ENCODE measurements at regions not wholly inside any gene's neighbourhood (a gene's known extent, or its start where the extent isn't known, plus 50 kb on each side); places are given as distances from the start of the nearest gene placed in this dataset.

GRCh38 chr6:113326781-113327180 lies 530.4 kb upstream of the MARCKS start:
- no peak for DNase-seq

- DNase-seq = no peak
Observed at GRCh38 chr6:113328886-113329381, 528.2 kb upstream of the MARCKS start.

GRCh38 chr6:113329942-113330635 lies 527.1 kb upstream of the MARCKS start:
- DNase-seq = no peak

DNA sequence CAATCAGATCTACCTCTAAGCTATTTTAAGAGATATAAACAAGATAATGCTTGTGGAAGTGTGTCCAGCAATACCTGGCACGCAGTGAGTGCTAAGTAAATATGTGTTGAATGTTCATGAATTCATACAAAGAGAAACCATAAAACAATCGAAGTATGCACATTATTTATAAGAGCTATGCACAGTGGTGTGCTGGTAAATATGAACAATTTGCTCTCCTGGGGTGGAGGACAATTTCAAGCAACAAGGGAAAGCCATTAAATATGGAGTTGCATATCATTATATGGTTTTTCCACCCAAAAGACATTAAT lies 526.6 kb upstream of the MARCKS start:
- no peak for DNase-seq

DNA sequence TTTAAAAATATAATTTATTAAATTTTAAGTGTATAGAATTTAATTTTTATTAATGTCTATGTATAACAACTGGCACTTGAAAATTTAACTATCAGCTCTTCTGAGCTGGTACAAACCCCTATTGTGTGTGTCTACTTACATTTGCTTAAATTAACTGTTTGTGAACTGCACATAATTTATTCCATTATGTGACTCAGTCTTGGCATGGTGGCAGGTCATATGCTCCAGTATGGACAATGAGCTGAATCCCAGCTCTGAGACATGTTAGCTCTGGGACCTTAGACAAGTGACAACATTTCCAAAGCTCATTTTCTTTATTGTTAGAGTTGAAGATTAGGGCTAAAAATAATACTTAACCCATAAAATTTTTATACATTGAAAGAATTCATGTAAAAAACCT lies 526.1 kb upstream of the MARCKS start:
- DNase-seq = no peak

DNA sequence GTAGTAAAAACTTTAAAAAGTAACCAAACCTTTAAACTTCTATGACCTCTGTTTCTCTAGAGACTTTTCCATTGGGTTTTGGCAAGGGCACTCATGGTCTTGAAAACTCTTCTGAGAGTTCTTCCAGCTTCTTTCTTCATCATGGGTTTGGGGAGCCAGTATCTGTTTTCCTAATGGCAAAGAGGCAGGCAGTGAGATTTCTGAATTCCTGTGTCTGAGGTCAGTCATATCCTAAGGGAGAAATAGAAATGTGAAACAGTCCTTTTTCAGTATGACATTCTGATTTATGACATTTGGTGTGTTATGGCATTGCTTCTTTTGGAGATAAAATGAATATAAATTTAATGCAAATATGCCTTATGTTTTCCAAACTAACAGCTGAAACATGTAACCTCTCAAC lies 518.5 kb upstream of the MARCKS start:
- DNase-seq = no peak

- no peak for DNase-seq
Observed at GRCh38 chr6:113339209-113339608, 517.9 kb upstream of the MARCKS start.

DNA sequence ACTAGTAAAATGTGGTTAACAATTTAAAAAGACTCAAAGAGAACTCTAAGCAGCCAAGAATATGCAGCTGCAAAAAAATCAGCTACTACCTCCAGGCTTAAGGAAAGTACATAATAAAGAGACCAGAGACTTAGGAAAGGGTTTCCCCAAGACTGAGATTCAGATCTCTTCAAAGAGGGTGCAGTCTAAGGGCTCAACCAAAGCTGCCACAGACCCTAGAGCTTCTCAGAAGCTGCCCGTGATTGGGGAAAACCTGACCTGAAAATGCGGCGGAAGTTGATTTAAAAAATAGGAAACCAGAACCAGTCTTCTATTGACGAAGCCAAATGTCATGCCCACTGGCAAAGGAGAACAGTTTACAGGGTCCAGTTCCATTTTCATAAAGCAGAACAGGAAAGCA lies 516.8 kb upstream of the MARCKS start:
- no peak for DNase-seq

DNA sequence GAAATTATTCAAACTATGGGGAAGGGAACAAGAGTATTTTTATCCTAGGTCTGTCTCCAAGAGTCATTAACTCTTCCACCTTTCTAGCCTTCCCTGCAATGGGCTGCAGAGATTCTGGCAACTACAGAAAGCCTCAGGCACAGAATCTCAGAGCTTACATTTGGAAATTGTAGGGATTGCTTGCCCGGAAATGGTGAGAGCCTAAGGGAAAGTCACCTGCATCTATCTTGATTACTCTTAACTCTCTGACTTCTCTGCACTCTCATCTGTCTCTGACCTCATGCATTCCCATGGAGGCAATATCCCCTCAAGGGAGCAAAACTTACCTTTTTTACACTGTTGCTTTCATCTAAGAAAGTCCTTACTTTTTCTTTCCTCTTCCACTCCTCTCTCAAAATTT lies 513.2 kb upstream of the MARCKS start:
- no peak for DNase-seq

- no peak for DNase-seq
Observed at GRCh38 chr6:113344969-113345368, 512.2 kb upstream of the MARCKS start.

GRCh38 chr6:113347436-113347835 lies 509.7 kb upstream of the MARCKS start:
- no peak for DNase-seq

DNA sequence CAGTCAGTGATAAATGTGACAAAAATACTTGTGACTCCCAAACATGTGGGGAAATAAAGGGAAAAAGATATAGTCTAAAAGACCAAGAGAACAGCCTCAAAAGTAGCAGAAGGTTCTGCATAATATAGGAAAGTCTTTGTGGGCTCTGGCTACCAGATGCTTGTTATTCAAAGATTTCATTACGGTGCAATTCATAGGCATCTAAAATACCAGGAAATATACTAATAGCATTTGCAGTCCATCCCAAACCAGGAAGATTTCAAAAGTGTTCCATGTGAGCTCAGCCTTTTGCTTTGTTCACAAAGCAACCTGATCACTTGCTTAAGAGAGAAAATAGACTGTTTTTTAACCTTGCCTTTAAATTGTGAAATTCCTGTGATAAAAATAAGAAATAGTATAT lies 506.7 kb upstream of the MARCKS start:
- no peak for DNase-seq

DNA sequence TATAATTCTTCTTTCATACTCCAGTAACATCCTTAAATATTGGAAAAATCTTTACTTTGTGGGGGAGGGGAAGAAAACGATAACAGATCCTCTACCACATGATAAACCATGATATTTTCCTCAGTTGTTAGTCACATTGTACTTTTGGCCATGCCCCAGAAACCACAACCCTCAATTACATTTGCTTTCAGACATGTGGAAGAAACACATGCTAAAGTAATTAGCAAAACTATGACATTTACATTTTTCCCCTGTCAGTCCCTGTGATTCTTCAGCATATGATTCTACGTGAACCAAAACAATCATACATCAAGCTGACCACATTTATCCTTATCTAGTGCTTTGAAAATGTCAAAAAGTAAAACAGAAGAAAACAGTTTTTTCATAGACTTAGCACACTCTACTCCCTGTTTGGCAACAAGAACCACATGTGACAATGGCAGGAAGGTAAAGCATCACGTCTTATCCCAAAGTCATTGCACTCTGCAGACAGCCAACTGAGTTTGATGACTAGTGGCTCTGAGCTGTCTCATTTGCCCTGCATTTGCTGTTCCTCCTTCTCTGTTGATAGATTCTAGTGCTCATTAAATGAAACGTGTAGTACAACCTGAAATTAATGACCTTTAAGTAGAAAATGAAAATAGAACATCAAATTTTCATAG lies 505.8 kb upstream of the MARCKS start:
- DNase-seq = no peak

DNA sequence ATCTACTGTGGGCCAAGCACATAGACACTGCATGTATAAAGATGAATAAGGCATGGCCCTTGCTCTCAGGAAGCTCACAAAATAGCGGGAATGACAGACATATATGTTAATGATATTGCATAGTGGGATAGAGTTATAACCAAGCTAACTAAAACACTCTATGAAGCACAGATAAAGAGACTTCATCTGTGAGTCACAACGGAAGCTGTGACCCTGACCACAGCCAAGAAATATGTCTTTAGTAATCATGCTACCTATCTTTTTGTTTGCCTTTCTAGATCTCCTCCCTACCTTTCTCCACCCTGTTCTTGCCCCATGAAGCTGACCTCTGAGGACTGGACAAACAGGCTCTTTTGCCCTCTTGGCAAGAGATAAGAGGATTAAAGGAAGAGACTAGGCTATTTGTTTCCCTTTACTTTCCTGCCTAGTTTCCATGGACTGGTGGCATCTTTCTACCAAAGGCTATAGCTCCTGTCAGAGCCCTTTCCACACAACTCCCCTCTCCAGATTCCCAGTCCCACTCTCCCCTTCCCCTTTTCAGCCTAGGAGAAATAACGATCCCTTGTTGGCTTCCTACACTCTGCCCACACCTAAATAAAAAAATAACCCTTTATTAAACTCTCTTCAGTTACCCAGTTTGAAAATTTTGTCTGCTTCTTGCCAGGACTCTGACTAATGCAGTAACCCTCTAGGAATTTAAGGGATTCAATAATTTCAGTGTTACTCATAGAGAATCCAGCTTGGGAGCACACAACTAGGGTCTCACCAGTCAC lies 504.9 kb upstream of the MARCKS start:
- DNase-seq = no peak

GRCh38 chr6:113352831-113353230 lies 504.3 kb upstream of the MARCKS start:
- no peak for DNase-seq

DNA sequence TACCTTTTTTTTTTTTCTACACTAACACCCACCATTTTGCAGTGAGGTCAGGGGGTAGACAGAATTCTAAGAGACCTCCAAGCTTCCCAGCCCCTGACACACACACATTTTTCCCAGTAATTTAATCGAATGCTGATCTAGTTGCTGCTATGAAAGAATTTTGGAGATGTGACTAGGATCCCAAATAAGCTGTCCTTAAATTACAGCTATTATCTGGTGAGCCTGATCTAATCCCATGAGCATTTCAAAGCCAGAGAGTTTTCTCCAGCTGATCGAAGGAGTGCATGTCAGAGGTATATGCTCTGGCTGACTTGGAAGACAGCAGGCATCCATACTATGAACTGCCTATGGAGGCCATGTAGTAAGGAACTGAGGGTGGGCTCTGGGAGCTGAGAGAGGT lies 503.8 kb upstream of the MARCKS start:
- no peak for DNase-seq

DNA sequence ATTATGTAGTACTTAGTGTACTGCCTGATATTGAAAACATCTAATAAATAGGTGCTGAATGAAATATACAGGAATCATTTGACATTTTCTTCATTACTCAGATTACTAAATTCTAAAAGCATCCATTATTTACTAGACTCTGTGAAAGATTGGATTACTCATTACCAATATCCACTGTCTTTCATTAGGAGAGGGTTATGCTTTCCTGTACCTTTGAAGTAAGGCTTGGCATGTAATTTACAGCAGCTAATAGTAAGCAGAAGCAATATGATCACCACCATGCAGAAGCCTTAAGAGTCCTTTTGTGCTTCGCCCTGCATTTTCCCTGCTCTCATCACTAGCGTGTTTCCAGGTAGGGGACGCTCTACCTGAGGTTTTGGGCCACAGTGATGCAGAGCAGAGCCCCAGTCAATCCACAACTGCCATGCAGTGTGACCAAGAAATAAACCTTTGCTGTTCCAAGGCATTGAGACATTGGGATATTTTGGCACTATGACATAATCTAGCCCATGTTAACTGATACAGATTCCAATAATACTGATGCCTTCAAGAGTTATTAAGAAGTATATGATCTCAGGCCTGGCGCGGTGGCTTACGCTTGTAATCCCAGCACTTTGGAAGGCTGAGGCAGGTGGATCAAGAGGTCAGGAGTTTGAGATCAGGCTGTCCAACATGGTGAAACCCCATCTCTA lies 502.8 kb upstream of the MARCKS start:
- DNase-seq = no peak

DNA sequence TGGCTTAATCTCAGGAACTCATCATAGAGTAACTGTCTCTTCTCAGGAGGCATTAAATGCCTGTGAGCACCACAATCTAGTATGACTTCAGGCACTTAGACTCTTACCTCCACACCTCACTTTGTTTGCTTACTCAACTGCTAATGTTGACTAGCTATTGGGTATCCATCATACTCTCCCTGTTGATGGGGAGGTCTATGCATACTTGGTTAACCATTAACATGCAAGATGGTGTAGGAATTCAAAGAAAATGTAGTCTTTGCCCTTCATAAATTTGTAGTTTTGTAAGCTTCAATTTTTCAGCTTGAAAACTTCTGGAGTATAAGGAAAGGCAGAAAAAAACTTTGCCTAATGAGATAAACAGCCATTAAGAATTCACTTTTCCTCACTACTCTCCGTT lies 501.0 kb upstream of the MARCKS start:
- no peak for DNase-seq

DNA sequence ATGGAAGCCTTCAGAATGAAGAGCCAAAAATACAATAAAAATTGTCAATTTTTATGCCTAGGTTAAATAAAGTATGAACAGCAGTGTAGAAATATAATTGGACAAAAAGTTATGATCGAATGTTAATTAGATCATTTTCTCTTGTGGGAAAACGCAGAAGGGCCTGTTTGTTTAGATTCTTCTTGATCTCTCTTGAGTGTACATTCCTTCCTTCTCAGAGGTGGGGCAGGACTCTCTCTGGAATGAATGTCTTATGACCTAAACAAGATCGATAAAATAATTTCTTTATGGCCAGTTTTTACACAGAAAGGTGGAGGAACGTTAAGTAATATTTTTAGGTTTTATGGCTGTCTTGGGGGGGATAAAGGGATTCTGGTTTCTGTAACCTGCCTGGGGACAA lies 500.1 kb upstream of the MARCKS start:
- DNase-seq = no peak

DNA sequence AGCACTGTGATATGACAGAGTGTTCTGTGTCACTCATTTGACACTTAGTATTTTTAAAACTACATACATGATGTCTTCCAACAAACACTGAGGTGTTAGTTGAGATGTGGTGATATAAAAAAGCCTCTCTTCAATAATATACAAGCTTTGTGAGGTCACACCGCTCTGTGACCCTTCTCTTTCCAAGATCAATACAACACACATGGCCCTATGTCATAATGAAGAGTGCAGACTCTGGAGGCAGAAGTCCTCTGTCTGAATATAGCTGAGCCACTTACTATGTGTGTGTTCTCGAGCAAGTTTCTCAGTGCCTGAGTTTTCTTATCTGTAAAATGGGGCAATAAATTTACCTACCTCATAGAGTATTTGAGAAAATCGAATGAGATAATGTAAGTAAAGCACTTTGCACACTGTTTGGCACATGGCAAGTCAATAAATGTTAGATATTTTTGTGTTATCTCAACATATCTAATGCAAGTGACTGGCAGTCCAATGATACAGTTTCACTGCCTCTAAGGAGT lies 499.0 kb upstream of the MARCKS start:
- DNase-seq = no peak

DNA sequence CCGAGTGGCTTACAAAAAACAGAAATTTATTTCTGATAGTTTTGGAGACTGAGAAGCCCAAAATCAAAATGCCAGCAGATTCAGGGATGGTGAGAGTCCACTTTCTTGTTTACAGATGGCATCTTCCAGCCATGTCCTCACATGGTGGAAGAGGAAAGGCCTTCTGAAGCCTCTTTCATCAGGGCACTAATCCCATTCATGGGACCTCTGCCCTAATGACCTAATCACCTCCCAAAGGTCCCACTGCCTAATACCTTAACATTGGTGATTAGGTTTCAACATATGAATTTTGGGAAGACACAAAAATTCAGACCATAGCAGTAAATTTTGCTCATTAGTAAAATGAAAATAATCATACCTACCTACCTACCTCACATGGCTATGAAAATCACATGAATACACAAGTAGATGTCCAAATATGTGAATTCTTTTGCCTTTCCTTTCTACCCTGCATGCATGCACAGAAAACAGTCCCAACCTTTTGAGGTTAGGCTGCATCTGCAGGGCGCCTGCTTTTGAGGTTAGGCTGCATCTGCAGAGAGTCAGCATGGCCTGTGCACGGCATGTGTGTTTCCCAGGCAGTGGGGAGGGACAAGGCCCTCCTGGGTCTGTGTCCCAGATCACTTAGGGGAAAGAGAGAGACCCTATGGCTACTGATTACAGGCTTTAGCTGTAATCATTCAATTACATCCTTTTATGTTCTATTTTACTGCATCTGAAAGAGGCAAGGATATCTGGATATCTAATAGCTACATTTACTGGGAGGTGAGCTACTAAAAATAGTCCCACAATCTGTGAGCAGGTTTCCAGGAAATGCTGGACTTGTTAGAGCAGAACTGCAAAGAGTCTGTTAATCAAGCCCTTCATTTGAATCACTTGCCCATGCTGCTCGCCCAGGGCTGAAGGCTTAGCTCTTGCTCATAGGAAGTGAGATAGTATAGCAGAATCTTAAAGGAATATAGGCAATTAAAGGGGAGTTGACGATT lies 497.7 kb upstream of the MARCKS start:
- no peak for DNase-seq

DNA sequence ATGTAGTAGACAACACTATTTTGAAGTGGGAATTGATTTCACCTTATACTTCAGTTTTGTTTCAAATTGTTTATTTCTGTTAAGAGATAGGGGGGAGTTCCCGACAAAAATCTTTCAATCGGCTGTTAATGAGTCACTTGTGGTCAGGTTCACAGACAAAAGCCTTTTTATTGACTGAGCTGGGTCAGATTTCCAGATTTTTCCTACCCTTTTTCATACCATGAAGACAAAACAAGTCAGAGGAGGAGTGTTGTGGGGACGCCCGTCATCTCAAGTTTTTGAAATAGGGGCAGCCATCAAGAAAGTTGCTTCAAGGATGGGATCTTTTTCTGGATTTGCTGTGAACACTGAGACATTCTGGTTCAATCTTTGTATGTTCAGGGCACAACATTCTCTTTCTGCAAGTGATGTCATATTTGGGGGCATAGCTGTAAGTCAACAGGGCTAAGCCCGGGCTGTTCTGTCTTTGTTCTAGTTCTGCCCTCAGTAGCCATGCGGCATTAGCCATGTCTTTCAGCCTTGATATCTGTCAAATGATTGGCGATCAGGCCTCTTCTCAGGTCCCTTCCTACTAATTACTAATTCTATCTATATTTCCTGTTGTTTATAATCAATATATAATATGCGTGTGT lies 496.0 kb upstream of the MARCKS start:
- DNase-seq = no peak
